ENCODE measurements at regions not wholly inside any gene's neighbourhood (a gene's known extent, or its start where the extent isn't known, plus 50 kb on each side); places are given as distances from the start of the nearest gene placed in this dataset.
"Not testable (repeated sequence)": the region's sequence is repeated elsewhere in the genome, so short reads cannot be mapped to it uniquely, and the experiment has no call there.

- not testable (repeated sequence) for DNase-seq (ENCODE audit: low read depth in 1 of 2, low spot score in 1 of 2)
These were observed 125.3 kb downstream of the GOLGA6L4 start for GRCh38 chr15:84360902-84361301.

GRCh38 chr15:84384421-84384820 lies 148.8 kb downstream of the GOLGA6L4 start:
- not testable (repeated sequence) for DNase-seq (ENCODE audit: low read depth in 1 of 2, low spot score in 1 of 2)

DNA sequence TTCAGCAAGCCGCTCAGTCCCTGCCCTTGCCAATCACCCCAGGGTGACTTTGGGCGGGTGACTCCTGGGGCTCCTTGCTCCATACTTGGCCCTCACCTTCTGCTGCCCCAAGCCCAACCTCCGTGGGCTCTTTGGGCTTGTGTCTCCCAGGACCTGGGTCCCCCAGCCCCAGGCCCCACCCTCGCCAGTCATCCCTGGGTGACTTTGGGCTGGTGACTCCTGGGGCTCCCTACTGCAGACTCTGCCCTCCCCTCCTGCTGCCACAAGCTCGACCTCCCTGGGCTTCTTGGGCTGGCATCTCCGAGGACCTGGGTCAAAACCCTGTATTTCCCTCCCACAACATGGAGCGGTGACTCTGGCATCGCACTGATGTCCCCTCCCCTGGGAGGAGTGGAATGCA lies 151.5 kb downstream of the GOLGA6L4 start:
- no peak for DNase-seq (ENCODE audit: low read depth in 1 of 2, low spot score in 1 of 2)

DNA sequence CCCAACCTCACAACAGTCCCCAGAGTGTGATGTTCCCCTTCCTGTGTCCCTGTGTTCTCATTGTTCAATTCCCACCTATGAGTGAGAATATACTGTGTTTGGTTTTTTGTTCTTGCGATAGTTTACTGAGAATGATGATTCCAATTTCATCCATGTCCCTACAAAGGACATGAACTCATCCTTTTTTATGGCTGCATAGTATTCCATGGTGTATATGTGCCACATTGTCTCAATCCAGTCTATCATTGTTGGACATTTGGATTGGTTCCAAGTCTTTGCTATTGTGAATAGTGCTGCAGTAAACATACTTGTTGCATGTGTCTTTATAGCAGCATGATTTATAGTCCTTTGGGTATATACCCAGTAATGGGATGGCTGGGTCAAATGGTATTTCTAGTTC lies 152.6 kb downstream of the GOLGA6L4 start:
- DNase-seq (ENCODE audit: low read depth in 1 of 2, low spot score in 1 of 2): not testable (repeated sequence)

GRCh38 chr15:84388638-84389037 lies 153.1 kb downstream of the GOLGA6L4 start:
- DNase-seq (ENCODE audit: low read depth in 1 of 2, low spot score in 1 of 2): not testable (repeated sequence)

DNA sequence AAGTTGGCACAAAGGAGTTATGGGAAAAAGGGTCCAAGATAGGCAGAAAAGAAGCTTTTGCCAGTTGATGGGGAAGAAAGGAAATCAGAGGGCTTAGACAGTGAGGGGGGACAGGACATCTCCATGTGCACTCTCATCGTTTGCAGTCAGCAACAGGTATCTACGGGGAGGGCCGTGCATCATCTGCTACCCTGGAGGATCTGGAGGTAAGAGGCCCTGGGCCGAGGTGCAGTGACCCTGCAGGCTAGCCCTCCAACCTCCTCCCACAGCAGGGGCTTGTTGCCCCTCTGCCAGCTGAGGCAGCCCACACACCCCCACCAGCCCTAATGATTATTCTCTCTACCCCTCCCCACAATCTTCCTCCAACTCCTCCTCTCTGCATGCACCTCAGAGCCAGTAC lies 154.8 kb downstream of the GOLGA6L4 start:
- DNase-seq (ENCODE audit: low read depth in 1 of 2, low spot score in 1 of 2): not testable (repeated sequence)

- no peak for DNase-seq (ENCODE audit: low read depth in 1 of 2, low spot score in 1 of 2)
These were observed 155.6 kb downstream of the GOLGA6L4 start for GRCh38 chr15:84391191-84391590.

GRCh38 chr15:84392020-84392419 lies 156.4 kb downstream of the GOLGA6L4 start:
- DNase-seq (ENCODE audit: low read depth in 1 of 2, low spot score in 1 of 2): not testable (repeated sequence)

- DNase-seq (ENCODE audit: low read depth in 1 of 2, low spot score in 1 of 2): not testable (repeated sequence)
These were observed 157.9 kb downstream of the GOLGA6L4 start for GRCh38 chr15:84393386-84393936.

GRCh38 chr15:84393966-84394365 lies 158.4 kb downstream of the GOLGA6L4 start:
- not testable (repeated sequence) for DNase-seq (ENCODE audit: low read depth in 1 of 2, low spot score in 1 of 2)

- not testable (repeated sequence) for DNase-seq (ENCODE audit: low read depth in 1 of 2, low spot score in 1 of 2)
These were observed 159.8 kb downstream of the GOLGA6L4 start for GRCh38 chr15:84395384-84395783.

GRCh38 chr15:84395881-84396280 lies 160.3 kb downstream of the GOLGA6L4 start:
- DNase-seq (ENCODE audit: low read depth in 1 of 2, low spot score in 1 of 2): not testable (repeated sequence)

GRCh38 chr15:84397066-84397465 lies 161.5 kb downstream of the GOLGA6L4 start:
- not testable (repeated sequence) for DNase-seq (ENCODE audit: low read depth in 1 of 2, low spot score in 1 of 2)

- not testable (repeated sequence) for DNase-seq (ENCODE audit: low read depth in 1 of 2, low spot score in 1 of 2)
These were observed 162.5 kb downstream of the GOLGA6L4 start for GRCh38 chr15:84398087-84398486.

DNA sequence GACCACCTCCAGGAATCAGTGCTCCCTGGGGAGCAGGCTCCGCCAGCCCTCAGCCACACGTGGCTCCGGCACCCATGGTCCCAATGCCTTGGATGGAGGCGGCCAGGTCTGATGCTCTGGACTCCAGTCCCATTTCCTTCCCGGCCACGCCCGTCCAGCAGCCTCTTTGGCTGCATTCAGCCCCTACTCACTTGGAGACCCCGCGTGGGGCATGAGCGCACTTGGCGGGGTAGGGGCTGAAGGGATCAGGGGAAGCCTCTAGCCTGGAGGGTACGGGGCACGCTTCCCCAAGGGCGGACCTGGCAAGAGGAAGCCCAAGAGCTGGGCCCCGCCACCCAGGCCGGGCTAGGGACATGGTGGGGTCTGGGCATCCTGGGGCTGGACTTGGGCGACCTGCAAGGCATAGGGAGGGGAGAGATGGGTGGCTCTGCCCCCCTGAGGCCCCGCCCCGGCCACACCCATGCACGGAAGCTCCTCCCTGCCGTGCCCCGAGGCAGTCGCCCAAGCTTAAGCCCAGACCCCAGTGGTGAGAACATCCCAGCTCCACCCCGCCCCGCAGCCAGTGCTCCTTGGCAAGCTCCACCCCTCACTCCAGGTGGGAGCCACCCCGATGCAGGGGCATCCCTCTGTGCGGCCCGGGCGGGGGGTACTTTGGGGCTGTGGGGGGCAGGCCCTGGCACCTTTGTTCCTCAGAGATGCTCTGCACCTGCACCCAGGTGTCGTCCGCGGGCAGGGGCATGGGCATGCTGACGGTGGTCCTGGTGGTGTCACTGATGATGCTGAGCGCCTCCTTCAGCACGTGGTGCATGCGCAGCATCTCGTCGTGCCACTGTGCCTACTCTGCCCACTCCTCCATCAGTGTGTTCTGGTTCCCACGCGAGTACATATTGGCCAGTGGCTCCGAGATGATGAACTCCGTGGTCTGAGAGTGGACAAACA lies 163.5 kb downstream of the GOLGA6L4 start:
- DNase-seq (ENCODE audit: low read depth in 1 of 2, low spot score in 1 of 2): no peak

- no peak for DNase-seq (ENCODE audit: low read depth in 1 of 2, low spot score in 1 of 2)
These were observed 164.6 kb downstream of the GOLGA6L4 start for GRCh38 chr15:84400017-84400740.

GRCh38 chr15:84400820-84401219 lies 165.2 kb downstream of the GOLGA6L4 start:
- no peak for DNase-seq (ENCODE audit: low read depth in 1 of 2, low spot score in 1 of 2)

GRCh38 chr15:84401461-84401860 lies 165.9 kb downstream of the GOLGA6L4 start:
- DNase-seq (ENCODE audit: low read depth in 1 of 2, low spot score in 1 of 2): not testable (repeated sequence)

DNA sequence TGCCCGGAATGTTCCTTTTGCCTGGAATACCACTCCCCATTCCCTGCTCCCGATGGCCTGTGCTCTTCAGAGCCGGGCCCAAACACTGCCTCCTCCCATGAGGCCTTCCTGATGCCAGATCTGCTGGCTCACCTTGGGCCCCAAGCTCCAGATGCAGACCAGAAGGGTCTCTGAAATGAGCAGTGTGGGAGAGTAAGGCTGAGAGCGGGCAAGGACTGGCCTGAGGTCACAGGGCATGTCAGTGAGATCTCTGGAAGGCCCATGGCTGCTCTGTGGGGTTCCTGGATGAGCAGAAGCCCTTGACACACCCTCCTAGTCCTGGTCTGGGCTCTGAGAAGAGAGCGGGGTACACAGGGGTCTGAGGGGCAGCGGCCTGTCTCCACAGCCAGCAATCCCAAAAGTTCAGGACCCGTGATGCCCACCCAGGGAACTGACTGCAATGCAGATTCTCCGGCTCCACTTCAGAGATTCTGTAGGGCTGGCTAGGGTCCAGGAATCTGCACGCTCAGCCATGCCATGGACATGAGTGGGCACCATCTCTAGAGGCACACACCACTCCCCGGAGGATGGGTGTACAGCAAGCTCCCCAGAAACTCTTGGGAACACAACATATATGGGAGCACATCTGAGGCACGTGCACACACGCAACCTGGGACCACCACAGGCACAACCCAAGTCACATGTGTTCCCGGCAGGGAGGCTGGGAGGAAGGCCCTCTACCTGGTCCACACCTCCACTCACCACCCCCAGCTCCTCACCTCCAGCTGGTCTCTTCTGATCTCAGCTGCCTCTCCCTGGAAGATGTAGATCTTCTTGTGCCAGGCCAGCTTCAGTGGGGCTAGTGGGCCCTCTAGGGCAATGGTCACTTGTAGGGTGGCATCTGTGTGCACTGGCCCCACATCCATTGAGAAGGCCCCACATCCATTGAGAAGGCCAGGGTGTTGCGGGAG lies 166.6 kb downstream of the GOLGA6L4 start:
- DNase-seq (ENCODE audit: low read depth in 1 of 2, low spot score in 1 of 2): not testable (repeated sequence)

- no peak for DNase-seq (ENCODE audit: low read depth in 1 of 2, low spot score in 1 of 2)
These were observed 167.5 kb downstream of the GOLGA6L4 start for GRCh38 chr15:84402856-84403608.
